A673 (cell line): ENCODE measurements at regions not wholly inside any gene's neighbourhood (a gene's known extent, or its start where the extent isn't known, plus 50 kb on each side); places are given as distances from the start of the nearest gene placed in this dataset.

ENCODE experiments used
- BruUV-seq: library from RNA; stranded (reverse); fragments of 400-500 nt; replicated peaks from 2 replicates; lab custom pipeline; 2021; lab: Mats Ljungman, UMichigan
- CTCF ChIA-PET: fragments of 300-600 bp; sonication (Branson Sonifier 250); formaldehyde crosslinking; loops from one replicate; lab custom pipeline; 2022; ENCODE audit warnings: antibody characterized with exemption; lab: Charles Lee
- POLR2A ChIA-PET: fragments of 300-600 bp; sonication (Branson Sonifier 250); formaldehyde crosslinking; loops from one replicate; lab custom pipeline; 2022; ENCODE audit warnings: antibody characterized with exemption; ENCODE audit not compliant: low non-redundant PET; lab: Charles Lee
- DNase-seq: peaks from one replicate; pipeline ENCODE4 v3.0.0-alpha.2; 2015; ENCODE audit warnings: low spot score
- H3K27ac ChIP-seq: fragments of 200-600 bp; sonication (generic); 2 replicates; pipeline ENCODE4 v1.5.1; 2016; ENCODE audit warnings: mixed run types, low read depth, mild to moderate bottlenecking, mixed read lengths, antibody characterized with exemption, low read length; ENCODE audit not compliant: poor library complexity, severe bottlenecking
- H3K27me3 ChIP-seq: fragments of 200-600 bp; sonication (generic); replicated peaks from 2 replicates; pipeline ENCODE4 v1.6.1; 2017; ENCODE audit warnings: mixed run types, low read depth, mild to moderate bottlenecking, mixed read lengths, antibody characterized with exemption, low read length; ENCODE audit not compliant: insufficient read depth, poor library complexity
- H3K36me3 ChIP-seq: fragments of 200-600 bp; sonication (generic); 2 replicates; pipeline ENCODE4 v1.6.1; 2016; ENCODE audit warnings: mixed run types, mild to moderate bottlenecking, mixed read lengths, antibody characterized with exemption, low read length; ENCODE audit not compliant: insufficient read depth, poor library complexity, severe bottlenecking
- H3K4me1 ChIP-seq: fragments of 200-600 bp; sonication (generic); 2 replicates; pipeline ENCODE4 v1.6.1; 2017; ENCODE audit warnings: mixed run types, mild to moderate bottlenecking, mixed read lengths, antibody characterized with exemption, low read length; ENCODE audit not compliant: insufficient read depth, poor library complexity, severe bottlenecking
- H3K4me3 ChIP-seq: fragments of 200-600 bp; sonication (generic); 2 replicates; pipeline ENCODE4 v1.5.1; 2016; ENCODE audit warnings: low read depth, mixed run types, mild to moderate bottlenecking, mixed read lengths, low read length; ENCODE audit not compliant: poor library complexity, severe bottlenecking
- H3K9me3 ChIP-seq: fragments of 200-600 bp; sonication (generic); 2 replicates; pipeline ENCODE4 v1.6.1; 2016; ENCODE audit warnings: mixed run types, low read depth, mild to moderate bottlenecking, mixed read lengths, antibody characterized with exemption, low read length; ENCODE audit not compliant: poor library complexity, severe bottlenecking
- CTCF ChIP-seq: fragments of 300-800, 200-600 bp; sonication (generic); conservative IDR thresholded peaks from 2 replicates; pipeline ENCODE4 v1.5.1; 2017; ENCODE audit warnings: low read depth, mild to moderate bottlenecking, antibody characterized with exemption, low read length, moderate library complexity, mixed read lengths
- EZH2 ChIP-seq: fragments of 200-600 bp; sonication (generic); IDR thresholded peaks from 2 replicates; pipeline ENCODE4 v1.6.1; 2017; ENCODE audit warnings: borderline replicate concordance, low read depth, mild to moderate bottlenecking, mixed read lengths, antibody characterized with exemption, low read length; ENCODE audit not compliant: poor library complexity, severe bottlenecking
- intact Hi-C: fragments of 100-400 bp; cut with micrococcal nuclease; formaldehyde crosslinking; loops from one replicate; pipeline ENCODE4 v1.10.0; 2022; ENCODE audit not compliant: unreplicated experiment

GRCh38 chr3:73164622-73165021 is 103.2 kb downstream of the EBLN2 start:
- no peak overlapping the region for H3K4me3 ChIP-seq
- H3K4me1 ChIP-seq: no peaks in the 10 kb centered on the region
- TF ChIP-seq CTCF: no peak
- no peak for TF ChIP-seq EZH2
- no peaks in the 10 kb centered on the region for H3K9me3 ChIP-seq
- DNase-seq: no peak
- intact Hi-C loops: no loop called here
- H3K36me3 ChIP-seq: no peaks in the 10 kb centered on the region
- CTCF ChIA-PET: no interaction called here
- H3K27ac ChIP-seq: no peak overlapping the region
- POLR2A ChIA-PET: no interaction called here
- no TSS peak for BruUV-seq
- no peaks in the 10 kb centered on the region for H3K27me3 ChIP-seq

- TF ChIP-seq CTCF (no peak), EZH2 (no peak)
- Histone ChIP-seq H3K27me3 (no peaks in the 10 kb centered on the region), H3K4me1 (no peaks in the 10 kb centered on the region), H3K4me3 (no peak overlapping the region), H3K27ac (no peak overlapping the region), H3K36me3 (no peaks in the 10 kb centered on the region), H3K9me3 (no peaks in the 10 kb centered on the region)
- no peak for DNase-seq
- POLR2A ChIA-PET: no interaction called here
- intact Hi-C loops: no loop called here
- CTCF ChIA-PET: no interaction called here
- BruUV-seq: no TSS peak
Observed at GRCh38 chr3:73175698-73176097, 114.2 kb downstream of the EBLN2 start.

- no peaks in the 10 kb centered on the region for H3K4me1 ChIP-seq
- ChIA-PET POLR2A (no interaction called here), CTCF (no interaction called here)
- BruUV-seq: no TSS peak
- intact Hi-C loops: no loop called here
- no peak for DNase-seq
- no peak overlapping the region for H3K4me3 ChIP-seq
- H3K27me3 ChIP-seq: no peaks in the 10 kb centered on the region
- no peak overlapping the region for H3K27ac ChIP-seq
- H3K36me3 ChIP-seq: no peaks in the 10 kb centered on the region
- H3K9me3 ChIP-seq: no peaks in the 10 kb centered on the region
- TF ChIP-seq EZH2: no peak
- no peak for TF ChIP-seq CTCF
Observed at GRCh38 chr3:73176941-73177340, 115.5 kb downstream of the EBLN2 start.
